Coronary artery (tissue), 2 donors: ENCODE measurements at regions not wholly inside any gene's neighbourhood (a gene's known extent, or its start where the extent isn't known, plus 50 kb on each side); places are given as distances from the start of the nearest gene placed in this dataset.

Experiments used
- DNase-seq: peaks from one replicate; pipeline ENCODE4 v3.0.0-alpha.2; 2017; ENCODE audit warnings: low spot score
- H3K27ac ChIP-seq, 2 donors: fragments of 200-600 bp; sonication (generic); one replicate each; pipeline ENCODE4 v1.5.1; 2016 to 2019
- H3K4me3 ChIP-seq: fragments of 200-600 bp; sonication (generic); 2 replicates; pipeline ENCODE4 v1.5.1; 2016; ENCODE audit warnings: mild to moderate bottlenecking, moderate library complexity
- CTCF ChIP-seq: fragments of 200-600 bp; sonication (generic); IDR thresholded peaks from one replicate; pipeline ENCODE4 v1.5.1; 2019; ENCODE audit warnings: antibody characterized with exemption

DNA sequence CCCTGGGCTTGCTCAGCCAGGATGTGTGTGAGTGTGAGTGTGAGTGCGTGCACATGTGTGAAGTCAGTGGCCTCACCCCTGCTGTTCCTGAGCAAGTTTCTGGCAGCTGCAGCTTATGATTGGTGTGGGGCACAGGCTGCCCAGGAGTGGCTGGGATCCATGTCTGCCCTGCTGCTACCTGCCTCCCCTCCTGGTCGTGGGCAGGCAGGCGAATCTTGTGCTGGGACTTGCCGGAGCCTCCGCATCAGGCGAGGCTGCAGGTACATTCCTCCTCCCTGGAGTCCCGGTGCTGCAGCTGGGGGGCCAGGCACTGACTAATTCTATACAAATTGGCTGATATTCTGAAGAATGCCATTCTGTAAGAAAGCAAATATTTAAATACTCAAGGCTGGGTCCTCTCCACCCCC, 85.6 kb upstream of the WNT4 start:
- Histone ChIP-seq H3K27ac (no peak overlapping the region), H3K4me3 (no peak overlapping the region)
- TF ChIP-seq CTCF = no peak
- no peak for DNase-seq

DNA sequence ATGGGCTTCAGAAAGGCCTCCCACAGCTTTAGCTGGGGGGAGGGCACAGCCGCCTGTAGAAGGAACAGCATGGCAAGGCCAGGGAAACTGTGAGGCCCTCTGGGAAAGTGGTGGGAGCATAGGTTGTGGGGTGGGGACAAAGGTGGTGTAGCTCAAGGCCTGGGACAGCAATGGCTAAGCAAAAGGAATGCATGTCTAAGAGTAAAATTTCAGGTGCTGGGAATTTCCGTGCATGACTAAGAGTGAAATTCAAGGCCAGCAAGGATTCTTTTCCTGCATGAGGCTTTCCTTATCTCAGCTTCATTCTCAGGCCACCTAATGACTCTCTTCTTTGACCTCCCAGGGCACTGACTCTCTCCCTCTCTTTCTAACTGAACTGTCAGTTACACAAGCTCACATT, 86.5 kb upstream of the WNT4 start:
- TF ChIP-seq CTCF = no peak
- no peak for DNase-seq
- no peak overlapping the region for H3K27ac ChIP-seq
- H3K4me3 ChIP-seq = no peak overlapping the region

DNA sequence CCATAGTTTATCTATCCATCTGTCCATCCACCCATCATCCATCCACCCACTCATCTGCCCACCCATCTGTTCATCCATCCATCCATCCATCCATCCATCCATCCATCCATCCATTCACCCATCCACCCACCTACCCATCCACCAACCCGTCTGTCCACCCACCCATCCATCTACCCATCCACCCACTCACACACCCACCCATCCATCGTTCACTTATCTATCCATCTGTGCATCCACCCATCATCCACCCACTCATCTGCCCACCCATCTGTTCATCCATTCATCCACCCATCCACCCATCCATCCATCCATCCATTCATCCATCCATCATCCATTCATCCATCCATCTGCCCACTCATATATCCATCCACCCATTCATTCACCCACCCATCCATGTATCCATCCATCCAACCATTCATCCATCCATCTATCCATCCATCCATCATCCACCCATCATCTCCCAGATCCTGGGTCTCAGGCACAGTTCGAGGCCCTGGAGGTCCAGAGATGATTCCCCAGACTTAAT, 88.2 kb upstream of the WNT4 start:
- no peak for DNase-seq
- no peak overlapping the region for H3K27ac ChIP-seq
- TF ChIP-seq CTCF = no peak
- H3K4me3 ChIP-seq = no peak overlapping the region

GRCh38 chr1:22231995-22232690, 89.2 kb upstream of the WNT4 start:
- H3K4me3 ChIP-seq = no peak overlapping the region
- H3K27ac ChIP-seq = no peak overlapping the region
- no peak for TF ChIP-seq CTCF
- no peak for DNase-seq

GRCh38 chr1:22233222-22233621, 90.3 kb upstream of the WNT4 start:
- no peak for DNase-seq

DNA sequence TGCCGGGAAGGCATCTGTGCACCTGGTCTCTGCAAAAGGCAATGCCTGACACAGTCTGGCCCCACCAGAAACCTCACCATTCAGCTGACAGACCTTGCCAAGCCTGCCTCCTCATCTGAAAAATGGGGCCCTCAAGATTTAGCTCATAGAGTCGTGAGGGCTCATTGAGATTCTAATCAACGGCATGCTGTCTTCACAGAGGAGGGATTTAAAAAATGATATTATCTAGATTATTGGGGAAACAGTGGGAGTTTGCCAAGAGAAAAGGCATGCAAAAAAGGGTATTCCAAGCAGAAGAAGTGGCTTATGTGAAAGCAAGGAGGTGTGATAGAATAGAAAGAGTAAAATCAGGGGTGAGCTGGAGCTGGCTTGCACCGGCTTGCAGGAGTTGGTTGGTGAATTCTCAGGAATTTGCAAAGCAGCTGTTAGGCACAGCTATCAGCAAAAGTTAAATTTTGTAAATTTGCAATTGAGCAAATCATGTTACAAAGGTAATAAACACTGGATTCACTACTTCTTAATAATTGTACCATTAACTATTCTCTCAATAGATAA, 91.7 kb upstream of the WNT4 start:
- TF ChIP-seq CTCF = no peak
- H3K4me3 ChIP-seq = no peak overlapping the region
- no peak for DNase-seq
- H3K27ac ChIP-seq = no peak overlapping the region

More at GRCh38 chr1:22233222-22233621, 90.3 kb upstream of the WNT4 start:
- no peak for TF ChIP-seq CTCF
- Histone ChIP-seq H3K27ac (no peak overlapping the region), H3K4me3 (no peak overlapping the region)

GRCh38 chr1:22236166-22236565, 93.3 kb upstream of the WNT4 start:
- Histone ChIP-seq H3K4me3 (no peak overlapping the region), H3K27ac (no peak overlapping the region)
- no peak for TF ChIP-seq CTCF
- no peak for DNase-seq
